Sigmoid colon (tissue), 6 donors: ENCODE measurements at regions not wholly inside any gene's neighbourhood (a gene's known extent, or its start where the extent isn't known, plus 50 kb on each side); places are given as distances from the start of the nearest gene placed in this dataset.

ENCODE experiments used
- DNase-seq: peaks from one replicate; pipeline ENCODE4 v3.0.0-alpha.2; 2019
- H3K27ac ChIP-seq, 4 donors: fragments of 200-600 bp; sonication (generic); one replicate each; pipeline ENCODE4 v1.5.1; 2016 to 2019; ENCODE audit warnings: mild to moderate bottlenecking in 1 of 4
- H3K27me3 ChIP-seq, 3 donors: fragments of 200-600 bp; sonication (generic); one replicate each; pipeline ENCODE4 v1.5.1; 2019; ENCODE audit warnings: mild to moderate bottlenecking in 1 of 3
- H3K36me3 ChIP-seq, 4 donors: fragments of 200-600 bp; sonication (generic); one replicate each; pipeline ENCODE4 v1.5.1; 2016 to 2019
- H3K4me1 ChIP-seq, 4 donors: fragments of 200-600 bp; sonication (generic); one replicate each; pipeline ENCODE4 v1.5.1; 2017 to 2019
- H3K4me3 ChIP-seq, 4 donors: fragments of 200-600 bp; sonication (generic); one replicate each; pipeline ENCODE4 v1.5.1; 2017 to 2019; ENCODE audit warnings: mild to moderate bottlenecking in 2 of 4, moderate library complexity in 1 of 4
- H3K9me3 ChIP-seq, 4 donors: fragments of 200-600 bp in 3 of 4; sonication (generic) in 3 of 4; one replicate each; pipeline versions ENCODE4 v1.5.1 to v1.6.1; 2013 to 2019
- EP300 ChIP-seq, 4 donors: sonication (generic); formaldehyde crosslinking; IDR thresholded peaks; one replicate each; pipeline ENCODE4 v1.6.1; 2017; ENCODE audit warnings: antibody characterized with exemption in 4 of 4
- POLR2A ChIP-seq, 2 donors: fragments of 450-650 bp; IDR thresholded peaks; one replicate each; pipeline ENCODE4 v1.6.1; 2016; ENCODE audit warnings: antibody characterized with exemption in 2 of 2, mild to moderate bottlenecking in 2 of 2, moderate library complexity in 2 of 2
- POLR2AphosphoS5 ChIP-seq, 4 donors: sonication (generic); formaldehyde crosslinking; IDR thresholded peaks; one replicate each; pipeline ENCODE4 v1.6.1; 2017; ENCODE audit warnings: antibody characterized with exemption in 4 of 4
- WGBS, 2 donors: extraction: QIAGEN DNeasy Blood & Tissue Kit; methylation state at CpG; one replicate each; pipeline ENCODE4 v1.1.7; 2013; 5-methylcytosine and 5-hydroxymethylcytosine counted together
- intact Hi-C: fragments of 100-400 bp; cut with DNase I; formaldehyde crosslinking; loops from one replicate; pipeline ENCODE4 v1.15.1; 2023
- small RNA-seq, 3 donors: library from RNA; depleted of rRNA; stranded (forward); fragments of <200 nt; gene quantifications; one replicate each; pipeline ENCODE3, GENCODE V24; 2016
- TF ChIP-seq, protein P1 (sequence below), 4 experiments: fragments of 450-650 bp in 3 of 4; fragments of 200-600 bp in 1 of 4; IDR thresholded peaks; one replicate each; pipeline ENCODE4 v1.5.1; 2016 to 2019; ENCODE audit warnings: antibody characterized with exemption in 4 of 4, mild to moderate bottlenecking in 3 of 4, moderate library complexity in 2 of 4
- donor health status: healthy with polysubstance abuse.
- donor health status: healthy.

- TF ChIP-seq POLR2AphosphoS5 (IDR thresholded peaks at IDR 0.05), result no peak
- TF ChIP-seq, protein P1, sequence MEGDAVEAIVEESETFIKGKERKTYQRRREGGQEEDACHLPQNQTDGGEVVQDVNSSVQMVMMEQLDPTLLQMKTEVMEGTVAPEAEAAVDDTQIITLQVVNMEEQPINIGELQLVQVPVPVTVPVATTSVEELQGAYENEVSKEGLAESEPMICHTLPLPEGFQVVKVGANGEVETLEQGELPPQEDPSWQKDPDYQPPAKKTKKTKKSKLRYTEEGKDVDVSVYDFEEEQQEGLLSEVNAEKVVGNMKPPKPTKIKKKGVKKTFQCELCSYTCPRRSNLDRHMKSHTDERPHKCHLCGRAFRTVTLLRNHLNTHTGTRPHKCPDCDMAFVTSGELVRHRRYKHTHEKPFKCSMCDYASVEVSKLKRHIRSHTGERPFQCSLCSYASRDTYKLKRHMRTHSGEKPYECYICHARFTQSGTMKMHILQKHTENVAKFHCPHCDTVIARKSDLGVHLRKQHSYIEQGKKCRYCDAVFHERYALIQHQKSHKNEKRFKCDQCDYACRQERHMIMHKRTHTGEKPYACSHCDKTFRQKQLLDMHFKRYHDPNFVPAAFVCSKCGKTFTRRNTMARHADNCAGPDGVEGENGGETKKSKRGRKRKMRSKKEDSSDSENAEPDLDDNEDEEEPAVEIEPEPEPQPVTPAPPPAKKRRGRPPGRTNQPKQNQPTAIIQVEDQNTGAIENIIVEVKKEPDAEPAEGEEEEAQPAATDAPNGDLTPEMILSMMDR (IDR thresholded peaks at IDR 0.05), result no peak
- TF ChIP-seq EP300 (IDR thresholded peaks at IDR 0.05), result no peak
- TF ChIP-seq POLR2A (IDR thresholded peaks at IDR 0.05), result no peak
- WGBS, 2 donors, result 76 to 78% methylated on average over 6 of the region's 6 CpGs
- H3K27ac ChIP-seq, result no peak overlapping the region
- H3K9me3 ChIP-seq, result no peaks in the 10 kb centered on the region
- H3K4me1 ChIP-seq, result no peaks in the 10 kb centered on the region
- no peak overlapping the region for H3K4me3 ChIP-seq
- H3K36me3 ChIP-seq, result no peaks in the 10 kb centered on the region
- intact Hi-C loops, result no loop called here
- no peaks in the 10 kb centered on the region for H3K27me3 ChIP-seq
- DNase-seq, result no peak
Measured at GRCh38 chr12:96143827-96144565, 50.2 kb upstream of the ELK3 start.

Small RNA genes in the stretch of these regions (small RNA-seq; reads per million reads assigned to genes)
- 0 reads per million in 3 donors for gene RN7SL88P
